GM12892 (cell line): ENCODE measurements at regions not wholly inside any gene's neighbourhood (a gene's known extent, or its start where the extent isn't known, plus 50 kb on each side); places are given as distances from the start of the nearest gene placed in this dataset.

Experiments used
- DNase-seq: peaks from one replicate; pipeline ENCODE4 v3.0.0; 2011; ENCODE audit not compliant: insufficient read length
- FAIRE-seq: peaks from 2 replicates; lab custom pipeline; 2011; peaks lifted over from hg19 to GRCh38; lab: Jason Lieb, UNC
- POLR2A ChIP-seq: IDR thresholded peaks from 2 replicates; pipeline ENCODE4 v1.6.1; 2011; ENCODE audit warnings: low read depth, low read length, control low read depth
- POLR2AphosphoS5 ChIP-seq: IDR thresholded peaks from 2 replicates; pipeline ENCODE4 v1.6.1; 2011; ENCODE audit warnings: low read depth, low read length, control low read depth
- TAF1 ChIP-seq: IDR thresholded peaks from 2 replicates; pipeline ENCODE4 v1.6.1; 2011; ENCODE audit warnings: low read depth, mild to moderate bottlenecking, control low read depth, low read length, borderline replicate concordance

- TF ChIP-seq POLR2AphosphoS5 (no peak), TAF1 (no peak), POLR2A (no peak)
- DNase-seq: no peak
- no peak for FAIRE-seq
Observed at GRCh38 chr2:16246911-16247310, 306.6 kb downstream of the MYCN start.

- no peak for FAIRE-seq
- TF ChIP-seq POLR2AphosphoS5: no peak
- TF ChIP-seq TAF1: no peak
Observed at GRCh38 chr2:16246281-16246850, 306.0 kb downstream of the MYCN start.

GRCh38 chr2:16245481-16246054 lies 305.2 kb downstream of the MYCN start:
- FAIRE-seq: no peak
- no peak for DNase-seq
- TF ChIP-seq POLR2AphosphoS5 (no peak), POLR2A (no peak), TAF1 (no peak)

More at GRCh38 chr2:16246281-16246850, 306.0 kb downstream of the MYCN start:
- DNase-seq: no peak

GRCh38 chr2:16244966-16245320 lies 304.6 kb downstream of the MYCN start:
- no peak for TF ChIP-seq TAF1
- TF ChIP-seq POLR2AphosphoS5: no peak
- TF ChIP-seq POLR2A: no peak
- no peak for DNase-seq
- FAIRE-seq: no peak

GRCh38 chr2:16244153-16244965 lies 304.0 kb downstream of the MYCN start:
- TF ChIP-seq POLR2A (no peak), TAF1 (no peak), POLR2AphosphoS5 (no peak)
- DNase-seq: no peak
- FAIRE-seq: no peak

- FAIRE-seq (no peak), DNase-seq (no peak)
Observed at GRCh38 chr2:16243411-16243996, 303.2 kb downstream of the MYCN start.

GRCh38 chr2:16242906-16243305 lies 302.6 kb downstream of the MYCN start:
- FAIRE-seq (no peak), DNase-seq (no peak)
- TF ChIP-seq TAF1: no peak
- TF ChIP-seq POLR2AphosphoS5: no peak
- no peak for TF ChIP-seq POLR2A

More at GRCh38 chr2:16243411-16243996, 303.2 kb downstream of the MYCN start:
- TF ChIP-seq POLR2A (no peak), TAF1 (no peak), POLR2AphosphoS5 (no peak)

GRCh38 chr2:16241166-16242160 lies 301.1 kb downstream of the MYCN start:
- TF ChIP-seq POLR2AphosphoS5 (no peak), POLR2A (no peak), TAF1 (no peak)
- FAIRE-seq (no peak), DNase-seq (no peak)

GRCh38 chr2:16240402-16240801 lies 300.1 kb downstream of the MYCN start:
- DNase-seq: no peak
- FAIRE-seq: no peak
- TF ChIP-seq POLR2AphosphoS5 (no peak), POLR2A (no peak), TAF1 (no peak)

GRCh38 chr2:16239296-16239850 lies 299.0 kb downstream of the MYCN start:
- FAIRE-seq: no peak
- DNase-seq: no peak

More at GRCh38 chr2:16239296-16239850, 299.0 kb downstream of the MYCN start:
- TF ChIP-seq POLR2AphosphoS5 (no peak), POLR2A (no peak), TAF1 (no peak)
